ENCODE measurements at regions not wholly inside any gene's neighbourhood (a gene's known extent, or its start where the extent isn't known, plus 50 kb on each side); places are given as distances from the start of the nearest gene placed in this dataset.

DNA sequence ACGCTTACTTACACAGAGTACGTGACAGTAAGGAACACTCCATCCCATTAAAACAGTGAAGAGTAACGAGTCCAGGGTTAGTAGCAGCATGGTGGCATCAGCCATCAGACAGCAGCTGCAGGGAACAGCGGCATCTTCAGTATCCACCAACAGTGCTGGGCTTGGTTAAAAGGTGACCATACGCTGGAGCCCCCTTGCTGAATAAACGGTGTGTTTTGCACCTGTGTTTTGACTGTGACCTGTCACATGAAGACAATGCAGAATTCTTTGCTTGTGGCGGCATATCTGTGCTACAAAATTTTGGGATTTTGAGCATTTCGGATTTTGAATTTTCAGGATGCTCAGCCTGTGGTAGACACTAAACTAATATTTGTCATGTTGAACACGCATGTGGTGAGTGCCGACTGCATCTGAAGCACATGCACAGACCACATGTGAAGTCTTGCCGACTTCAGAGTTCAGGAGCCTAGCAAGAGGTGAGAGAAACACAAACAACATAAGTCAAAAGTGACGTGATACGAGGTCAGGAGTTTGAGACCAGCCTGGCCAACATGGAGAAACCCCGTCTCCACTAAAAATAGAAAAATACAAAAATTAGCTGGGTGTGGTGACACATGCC is 69.3 kb upstream of the FRMD1 start:
- TF ChIP-seq, protein P1, sequence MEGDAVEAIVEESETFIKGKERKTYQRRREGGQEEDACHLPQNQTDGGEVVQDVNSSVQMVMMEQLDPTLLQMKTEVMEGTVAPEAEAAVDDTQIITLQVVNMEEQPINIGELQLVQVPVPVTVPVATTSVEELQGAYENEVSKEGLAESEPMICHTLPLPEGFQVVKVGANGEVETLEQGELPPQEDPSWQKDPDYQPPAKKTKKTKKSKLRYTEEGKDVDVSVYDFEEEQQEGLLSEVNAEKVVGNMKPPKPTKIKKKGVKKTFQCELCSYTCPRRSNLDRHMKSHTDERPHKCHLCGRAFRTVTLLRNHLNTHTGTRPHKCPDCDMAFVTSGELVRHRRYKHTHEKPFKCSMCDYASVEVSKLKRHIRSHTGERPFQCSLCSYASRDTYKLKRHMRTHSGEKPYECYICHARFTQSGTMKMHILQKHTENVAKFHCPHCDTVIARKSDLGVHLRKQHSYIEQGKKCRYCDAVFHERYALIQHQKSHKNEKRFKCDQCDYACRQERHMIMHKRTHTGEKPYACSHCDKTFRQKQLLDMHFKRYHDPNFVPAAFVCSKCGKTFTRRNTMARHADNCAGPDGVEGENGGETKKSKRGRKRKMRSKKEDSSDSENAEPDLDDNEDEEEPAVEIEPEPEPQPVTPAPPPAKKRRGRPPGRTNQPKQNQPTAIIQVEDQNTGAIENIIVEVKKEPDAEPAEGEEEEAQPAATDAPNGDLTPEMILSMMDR (IDR thresholded peaks at IDR 0.05; ENCODE audit: low read depth, low read length): no peak
- TF ChIP-seq EZH2phosphoT487 (IDR thresholded peaks at IDR 0.05; ENCODE audit: low read depth): no peak
